OCI-LY7 (cell line): ENCODE measurements at regions not wholly inside any gene's neighbourhood (a gene's known extent, or its start where the extent isn't known, plus 50 kb on each side); places are given as distances from the start of the nearest gene placed in this dataset.

Source experiments
- CTCF ChIP-seq: fragments of 200-600 bp; sonication (generic); conservative IDR thresholded peaks from 2 replicates; pipeline ENCODE4 v1.5.1; 2014; ENCODE audit warnings: mild to moderate bottlenecking, antibody characterized with exemption, low read length, moderate library complexity, mixed read lengths
- EZH2phosphoT487 ChIP-seq: fragments of 200-600 bp; sonication (generic); IDR thresholded peaks from 2 replicates; pipeline ENCODE4 v1.6.1; 2018; ENCODE audit warnings: low read depth, borderline replicate concordance, mild to moderate bottlenecking, mixed run types, antibody characterized with exemption, low read length, moderate library complexity, mixed read lengths

DNA sequence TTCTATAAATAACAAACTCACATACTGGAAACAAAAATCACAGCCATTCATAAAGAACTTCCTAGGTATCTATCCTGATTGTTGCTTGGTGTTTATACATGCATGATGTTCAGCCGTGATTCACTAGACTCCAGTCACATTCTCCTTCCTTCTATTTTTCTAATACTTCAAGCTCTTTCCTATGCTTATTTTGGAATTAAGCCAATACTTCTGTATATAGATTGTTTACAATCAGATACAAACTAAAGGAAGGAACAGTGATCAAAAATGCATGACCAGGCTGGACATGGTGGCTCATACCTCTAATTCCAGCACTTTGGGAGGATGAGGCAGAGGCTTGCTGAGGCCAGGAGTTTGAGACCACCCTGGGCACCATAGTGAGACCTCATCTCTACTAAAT is 377.5 kb upstream of the IRAK1BP1 start:
- no peak for TF ChIP-seq CTCF
- TF ChIP-seq EZH2phosphoT487 = no peak
